KMS-11 (cell line): ENCODE measurements at regions not wholly inside any gene's neighbourhood (a gene's known extent, or its start where the extent isn't known, plus 50 kb on each side); places are given as distances from the start of the nearest gene placed in this dataset.
"Not testable (repeated sequence)": the region's sequence is repeated elsewhere in the genome, so short reads cannot be mapped to it uniquely, and the experiment has no call there.

Experiments
- H2AFZ ChIP-seq: fragments of 200-600 bp; sonication (generic); 2 replicates; pipeline ENCODE4 v1.6.1; 2016; ENCODE audit warnings: antibody characterized with exemption, mixed run types, low read depth
- H3K27ac ChIP-seq: fragments of 200-600 bp; sonication (generic); 2 replicates; pipeline ENCODE4 v1.6.1; 2016; ENCODE audit warnings: mild to moderate bottlenecking, mixed run types
- H3K27me3 ChIP-seq: fragments of 200-600 bp; sonication (generic); 2 replicates; pipeline ENCODE4 v1.6.1; 2017; ENCODE audit warnings: mild to moderate bottlenecking, low read depth, mixed run types, moderate library complexity; ENCODE audit not compliant: insufficient read depth
- H3K36me3 ChIP-seq: fragments of 200-600 bp; sonication (generic); 2 replicates; pipeline ENCODE4 v1.6.1; 2017; ENCODE audit warnings: mild to moderate bottlenecking, mixed run types; ENCODE audit not compliant: insufficient read depth
- H3K4me1 ChIP-seq: fragments of 200-600 bp; sonication (generic); 2 replicates; pipeline ENCODE4 v1.6.1; 2016; ENCODE audit warnings: mild to moderate bottlenecking, low read depth, mixed run types; ENCODE audit not compliant: poor library complexity, severe bottlenecking
- H3K4me2 ChIP-seq: fragments of 200-600 bp; sonication (generic); 2 replicates; pipeline ENCODE4 v1.7.0; 2016; ENCODE audit warnings: mild to moderate bottlenecking, mixed run types
- H3K4me3 ChIP-seq: fragments of 200-600 bp; sonication (generic); IDR thresholded peaks from 2 replicates; pipeline ENCODE4 v1.6.1; 2017; ENCODE audit warnings: low read depth, low read length, mixed read lengths; ENCODE audit not compliant: insufficient read depth
- H3K79me2 ChIP-seq: fragments of 200-600 bp; sonication (generic); 2 replicates; pipeline ENCODE4 v1.6.1; 2016; ENCODE audit warnings: low read depth, mixed run types; ENCODE audit not compliant: insufficient read depth
- H3K9ac ChIP-seq: fragments of 200-600 bp; sonication (generic); 2 replicates; pipeline ENCODE4 v1.6.1; 2016; ENCODE audit warnings: mild to moderate bottlenecking, mixed run types
- H4K20me1 ChIP-seq: fragments of 200-600 bp; sonication (generic); 2 replicates; pipeline ENCODE4 v1.6.1; 2016; ENCODE audit warnings: mild to moderate bottlenecking, mixed run types; ENCODE audit not compliant: insufficient read depth
- CTCF ChIP-seq: fragments of 200-600 bp; sonication (generic); conservative IDR thresholded peaks from 2 replicates; pipeline ENCODE4 v1.6.1; 2017; ENCODE audit warnings: low read depth, mild to moderate bottlenecking, antibody characterized with exemption, low read length, moderate library complexity, mixed read lengths

- no peaks in the 10 kb centered on the region for H3K4me1 ChIP-seq
- no peak overlapping the region for H2AFZ ChIP-seq
- no peak overlapping the region for H3K27ac ChIP-seq
- H3K27me3 ChIP-seq: no peaks in the 10 kb centered on the region
- H3K36me3 ChIP-seq: no peaks in the 10 kb centered on the region
- no peaks in the 10 kb centered on the region for H3K79me2 ChIP-seq
- H3K4me2 ChIP-seq: no peak overlapping the region
- no peaks in the 10 kb centered on the region for H4K20me1 ChIP-seq
- no peak overlapping the region for H3K4me3 ChIP-seq
- TF ChIP-seq CTCF: no peak
- no peak overlapping the region for H3K9ac ChIP-seq
Measured at GRCh38 chr5:87211676-87212075, 56.0 kb upstream of the RASA1 start.

- H3K27me3 ChIP-seq, H3K36me3 ChIP-seq, H3K4me1 ChIP-seq, H3K4me2 ChIP-seq, H3K27ac ChIP-seq, H4K20me1 ChIP-seq, H2AFZ ChIP-seq, H3K4me3 ChIP-seq, H3K9ac ChIP-seq, H3K79me2 ChIP-seq: not testable (repeated sequence)
Measured at GRCh38 chr5:87212183-87212582, 55.5 kb upstream of the RASA1 start.

- not testable (repeated sequence) for H3K4me1 ChIP-seq, H3K79me2 ChIP-seq, H3K27me3 ChIP-seq, H2AFZ ChIP-seq, H3K9ac ChIP-seq, H3K36me3 ChIP-seq, H3K4me3 ChIP-seq, H3K27ac ChIP-seq, H3K4me2 ChIP-seq, H4K20me1 ChIP-seq
Measured at GRCh38 chr5:87217480-87217879, 50.2 kb upstream of the RASA1 start.
